RWPE1 (cell line): ENCODE measurements at regions not wholly inside any gene's neighbourhood (a gene's known extent, or its start where the extent isn't known, plus 50 kb on each side); places are given as distances from the start of the nearest gene placed in this dataset.

Experiments used
- CTCF ChIA-PET: fragments of 350-600 bp; sonication (Branson Sonifier 250); formaldehyde crosslinking; extraction: SDS; loops from one replicate; lab custom pipeline; 2021; lab: Yijun Ruan, JAX
- POLR2A ChIA-PET: fragments of 400-600 bp; formaldehyde crosslinking; extraction: SDS; loops from one replicate; lab custom pipeline; 2020; ENCODE audit warnings: antibody characterized with exemption; ENCODE audit not compliant: low non-redundant PET; lab: Yijun Ruan, JAX
- DNase-seq: peaks from one replicate; pipeline ENCODE4 v3.0.0; 2012; ENCODE audit warnings: low spot score
- H3K27ac ChIP-seq: fragments of 450-650 bp; 2 replicates; pipeline ENCODE4 v1.5.1; 2017
- TF ChIP-seq, protein P1 (sequence below): fragments of 450-650 bp; conservative IDR thresholded peaks from 2 replicates; pipeline ENCODE4 v1.5.1; 2017; ENCODE audit warnings: low read depth, mild to moderate bottlenecking

DNA sequence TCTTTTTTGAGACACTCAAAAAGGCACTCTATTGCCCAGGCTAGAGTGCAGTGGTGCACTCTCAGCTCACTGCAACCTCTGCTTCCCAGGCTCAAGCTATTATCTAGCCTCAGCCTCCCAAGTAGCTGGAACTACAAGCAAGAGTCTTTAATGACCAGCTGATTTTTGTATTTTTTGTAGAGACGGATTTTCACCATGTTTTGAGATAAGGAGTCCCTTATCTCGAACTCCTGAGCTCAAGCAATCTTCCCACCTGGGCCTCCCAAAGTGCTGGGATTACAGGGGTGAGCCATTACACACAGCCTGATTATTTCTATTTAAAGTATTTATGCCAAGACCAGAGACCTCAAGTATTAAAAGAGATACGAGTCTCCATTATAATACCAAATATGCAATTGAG is 566.1 kb upstream of the CA10 start:
- CTCF ChIA-PET = no interaction called here
- POLR2A ChIA-PET = no interaction called here
- no peak overlapping the region for H3K27ac ChIP-seq
- TF ChIP-seq, protein P1, sequence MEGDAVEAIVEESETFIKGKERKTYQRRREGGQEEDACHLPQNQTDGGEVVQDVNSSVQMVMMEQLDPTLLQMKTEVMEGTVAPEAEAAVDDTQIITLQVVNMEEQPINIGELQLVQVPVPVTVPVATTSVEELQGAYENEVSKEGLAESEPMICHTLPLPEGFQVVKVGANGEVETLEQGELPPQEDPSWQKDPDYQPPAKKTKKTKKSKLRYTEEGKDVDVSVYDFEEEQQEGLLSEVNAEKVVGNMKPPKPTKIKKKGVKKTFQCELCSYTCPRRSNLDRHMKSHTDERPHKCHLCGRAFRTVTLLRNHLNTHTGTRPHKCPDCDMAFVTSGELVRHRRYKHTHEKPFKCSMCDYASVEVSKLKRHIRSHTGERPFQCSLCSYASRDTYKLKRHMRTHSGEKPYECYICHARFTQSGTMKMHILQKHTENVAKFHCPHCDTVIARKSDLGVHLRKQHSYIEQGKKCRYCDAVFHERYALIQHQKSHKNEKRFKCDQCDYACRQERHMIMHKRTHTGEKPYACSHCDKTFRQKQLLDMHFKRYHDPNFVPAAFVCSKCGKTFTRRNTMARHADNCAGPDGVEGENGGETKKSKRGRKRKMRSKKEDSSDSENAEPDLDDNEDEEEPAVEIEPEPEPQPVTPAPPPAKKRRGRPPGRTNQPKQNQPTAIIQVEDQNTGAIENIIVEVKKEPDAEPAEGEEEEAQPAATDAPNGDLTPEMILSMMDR = no peak
- no peak for DNase-seq

DNA sequence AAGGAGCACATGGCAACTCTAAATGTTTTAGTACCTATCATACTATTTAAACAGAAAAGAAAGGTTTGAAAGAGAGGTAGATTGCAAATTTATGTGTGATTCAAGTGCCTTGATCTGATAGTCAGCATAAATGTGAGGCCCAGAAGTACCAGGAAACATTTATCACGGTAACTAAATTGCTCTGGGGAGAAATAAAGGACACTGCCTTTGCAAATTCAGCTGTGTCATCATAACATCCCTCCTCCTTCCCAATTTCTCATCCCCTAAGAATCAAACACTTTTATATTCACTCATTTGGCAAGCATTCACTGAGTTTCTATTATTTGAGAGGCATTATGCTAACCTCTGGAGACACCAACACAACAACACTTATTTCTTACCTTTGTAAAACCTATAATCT is 563.4 kb upstream of the CA10 start:
- ChIA-PET CTCF (no interaction called here), POLR2A (no interaction called here)
- no peak overlapping the region for H3K27ac ChIP-seq
- TF ChIP-seq, protein P1 = no peak
- DNase-seq = no peak

DNA sequence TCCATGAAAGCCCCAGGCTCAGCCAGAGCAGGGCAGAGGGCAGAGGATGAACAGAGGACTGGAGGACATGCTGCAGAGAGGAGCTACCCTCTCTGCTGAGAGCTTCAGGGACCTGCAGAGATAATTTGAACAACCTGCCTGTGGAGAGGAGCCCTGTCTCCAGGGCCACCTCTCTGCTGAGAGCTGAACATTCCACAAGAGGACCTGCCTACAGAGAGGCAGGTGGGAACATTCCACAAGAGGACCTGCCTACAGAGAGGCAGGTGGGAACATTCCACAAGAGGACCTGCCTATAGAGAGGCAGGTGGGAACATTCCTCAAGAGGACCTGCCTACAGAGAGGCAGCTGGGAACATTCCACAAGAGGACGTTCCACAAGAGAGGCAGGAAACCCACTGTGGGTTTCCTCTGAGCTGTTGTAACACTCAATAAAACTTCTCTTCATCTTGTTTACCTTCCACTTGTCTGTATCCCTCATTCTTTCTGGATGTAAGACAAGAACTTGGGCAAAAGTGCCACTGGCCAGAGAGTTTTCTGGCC is 551.9 kb upstream of the CA10 start:
- CTCF ChIA-PET = interaction anchor here (0.5 kb wide), 1 partner anchor 228 kb away, joined by 3 read pairs; no protein-coding TSS in a partner anchor

DNA sequence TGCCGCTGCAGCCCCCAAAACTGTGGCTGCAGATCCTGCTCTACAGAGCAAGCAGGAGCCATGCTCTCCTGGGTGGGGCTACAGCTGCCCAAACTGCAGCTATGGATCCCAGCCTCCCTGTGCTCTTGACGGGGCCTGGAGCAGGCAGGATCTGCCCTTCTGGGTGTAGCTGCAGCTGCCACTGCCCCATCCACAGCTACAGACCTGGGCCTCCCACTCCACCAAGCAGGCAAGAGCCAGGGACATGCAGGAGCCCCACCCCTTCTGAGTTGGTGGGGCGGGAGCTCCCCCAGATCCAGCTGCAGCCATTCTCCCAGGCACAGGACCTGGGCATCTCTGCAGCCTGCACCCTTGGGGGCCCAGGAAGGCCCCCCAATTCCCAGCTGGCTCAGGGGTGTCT is 551.2 kb upstream of the CA10 start:
- TF ChIP-seq, protein P1 = no peak
- CTCF ChIA-PET = interaction anchor here (0.5 kb wide), 1 partner anchor 229 kb away, joined by 3 read pairs; no protein-coding TSS in a partner anchor
- no peak for DNase-seq
- POLR2A ChIA-PET = no interaction called here
- no peak overlapping the region for H3K27ac ChIP-seq

More for the DNA sequence above, 551.9 kb upstream of the CA10 start:
- DNase-seq = no peak
- TF ChIP-seq, protein P1 = no peak
- H3K27ac ChIP-seq = no peak overlapping the region
- POLR2A ChIA-PET = no interaction called here

DNA sequence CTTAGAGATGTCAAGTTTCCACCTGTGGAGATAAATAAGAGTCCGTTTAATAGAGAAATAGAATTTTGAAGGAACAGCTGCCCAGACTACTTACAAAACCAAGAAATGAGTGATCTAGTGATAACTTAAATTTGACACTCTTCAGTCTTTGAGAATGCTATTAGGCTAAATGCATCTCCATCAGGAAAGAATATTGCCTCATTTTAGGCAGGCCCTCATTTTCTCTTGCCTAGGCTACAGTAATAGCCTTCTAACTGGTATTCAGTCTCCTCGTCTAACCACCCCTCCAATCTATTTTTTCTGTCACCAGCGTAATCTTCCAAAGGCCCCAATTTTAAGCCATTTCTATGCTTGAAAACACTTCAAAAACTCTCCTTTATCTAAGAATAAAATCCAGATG is 537.8 kb upstream of the CA10 start:
- H3K27ac ChIP-seq = no peak overlapping the region
- POLR2A ChIA-PET = no interaction called here
- TF ChIP-seq, protein P1 = no peak
- DNase-seq = no peak
- CTCF ChIA-PET = no interaction called here

DNA sequence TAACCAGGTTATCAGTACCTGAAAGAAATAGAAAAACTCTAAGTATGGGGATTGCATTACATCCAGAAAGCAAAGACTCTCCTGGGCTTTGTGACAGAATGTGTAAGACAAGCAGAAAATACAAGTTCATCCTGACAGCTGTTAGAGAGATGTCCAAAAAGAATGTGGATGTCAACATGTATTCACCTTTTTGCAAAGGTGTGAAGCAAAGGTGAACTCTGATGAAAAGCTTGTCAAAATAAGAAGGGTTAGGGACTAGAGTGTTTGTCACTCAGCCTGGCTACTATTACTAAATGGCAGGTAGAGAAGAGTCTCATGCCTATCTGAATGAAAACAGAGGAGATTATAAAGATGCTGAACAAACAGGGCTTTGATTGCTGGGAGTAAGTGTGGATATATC is 527.6 kb upstream of the CA10 start:
- no peak overlapping the region for H3K27ac ChIP-seq
- no peak for DNase-seq
- CTCF ChIA-PET = no interaction called here
- TF ChIP-seq, protein P1 = no peak
- POLR2A ChIA-PET = no interaction called here
